ENCODE measurements at regions not wholly inside any gene's neighbourhood (a gene's known extent, or its start where the extent isn't known, plus 50 kb on each side); places are given as distances from the start of the nearest gene placed in this dataset.

DNA sequence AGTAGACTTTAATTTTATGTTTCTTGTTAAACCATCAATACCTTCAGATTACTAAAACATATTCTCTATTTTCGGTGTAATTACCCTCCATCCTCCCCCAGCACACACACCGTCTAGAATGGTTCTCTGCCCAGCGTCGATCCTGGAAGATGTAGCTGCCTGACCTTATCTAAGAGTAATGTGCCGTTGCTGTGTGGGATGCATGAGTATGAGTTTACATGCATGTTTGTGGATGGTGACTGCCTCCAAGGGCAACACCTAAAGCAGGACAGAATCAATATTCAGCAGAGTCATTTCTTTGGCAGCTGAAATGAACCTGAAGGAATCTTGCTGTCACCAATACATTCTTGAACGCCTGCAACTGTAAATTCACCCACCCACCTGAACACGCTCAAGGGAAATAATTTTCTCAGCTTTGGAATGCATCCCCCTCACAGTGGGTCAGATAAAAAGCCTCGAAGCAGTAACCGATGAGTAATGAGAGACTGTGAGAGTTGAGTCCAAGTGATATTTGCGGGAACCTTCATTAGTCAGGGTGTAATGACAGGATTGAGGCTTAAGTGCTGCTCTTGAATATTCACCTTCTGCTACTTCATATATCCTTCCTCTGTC is 155.8 kb upstream of the RND3 start:
- no peak for DNase-seq

DNA sequence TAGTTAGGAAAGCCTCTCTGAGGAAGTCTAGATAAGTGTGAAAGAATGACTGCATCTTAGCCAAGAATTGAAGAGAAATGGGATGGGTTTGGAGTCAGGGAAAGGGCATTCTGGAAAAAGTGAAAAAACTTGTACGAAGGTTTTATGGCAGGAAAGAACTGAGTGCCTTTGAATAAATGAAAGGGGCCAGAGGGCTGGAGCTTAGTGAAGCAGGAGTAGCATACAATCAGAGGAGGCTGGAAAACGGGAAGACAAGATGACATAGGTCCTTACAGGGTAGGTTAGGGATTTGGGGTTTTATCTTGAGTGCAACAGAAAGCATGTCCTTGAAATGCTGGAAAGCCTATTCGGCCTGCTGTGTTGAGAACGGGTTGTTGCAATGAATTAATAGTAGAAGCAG is 152.6 kb upstream of the RND3 start:
- DNase-seq: no peak

DNA sequence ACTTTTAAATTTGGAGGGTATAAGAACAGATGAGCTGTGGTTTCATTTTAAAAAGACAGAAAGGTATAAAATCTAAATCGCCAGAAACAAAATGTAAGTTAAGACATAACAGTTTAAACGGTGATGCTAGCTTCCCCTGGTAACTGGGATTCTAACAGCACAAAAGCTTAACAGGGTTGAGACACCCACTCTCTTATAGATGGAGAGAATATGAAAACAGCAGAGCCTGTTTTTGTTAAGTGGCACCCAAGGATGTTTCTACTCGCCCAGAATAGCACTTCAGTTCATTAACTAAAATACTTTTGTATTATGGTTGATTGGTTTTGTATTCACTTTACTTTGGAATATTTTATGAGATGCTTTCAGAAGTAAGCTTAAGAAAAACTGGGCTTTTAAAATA is 151.9 kb upstream of the RND3 start:
- DNase-seq: no peak

DNA sequence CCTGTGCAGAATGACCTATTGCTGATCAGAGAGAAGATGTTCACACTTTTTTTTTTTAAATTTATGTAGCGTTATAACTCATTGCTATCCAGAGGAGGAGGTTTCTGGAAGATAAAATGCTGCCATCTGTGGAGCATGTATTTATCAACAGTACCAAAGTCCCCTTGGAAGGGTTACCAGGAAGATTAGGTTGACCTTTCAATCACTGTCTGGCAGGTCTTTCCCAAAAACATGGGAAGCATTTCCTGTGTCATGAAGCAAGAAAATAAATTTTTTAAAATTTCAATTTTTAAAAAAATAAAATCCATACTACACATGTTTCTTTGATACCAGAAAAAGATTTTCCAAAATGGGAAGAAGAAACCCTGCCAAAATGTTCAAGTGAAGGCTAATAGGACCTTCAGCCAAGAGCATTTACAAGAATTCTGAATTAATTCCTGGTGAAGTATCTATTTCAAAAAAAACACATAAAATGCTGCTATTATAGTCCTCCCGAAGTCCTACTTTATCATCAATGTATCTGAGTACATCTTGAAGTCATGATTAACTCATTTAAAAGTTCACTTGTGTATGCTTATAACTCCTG is 143.9 kb upstream of the RND3 start:
- DNase-seq: no peak

DNA sequence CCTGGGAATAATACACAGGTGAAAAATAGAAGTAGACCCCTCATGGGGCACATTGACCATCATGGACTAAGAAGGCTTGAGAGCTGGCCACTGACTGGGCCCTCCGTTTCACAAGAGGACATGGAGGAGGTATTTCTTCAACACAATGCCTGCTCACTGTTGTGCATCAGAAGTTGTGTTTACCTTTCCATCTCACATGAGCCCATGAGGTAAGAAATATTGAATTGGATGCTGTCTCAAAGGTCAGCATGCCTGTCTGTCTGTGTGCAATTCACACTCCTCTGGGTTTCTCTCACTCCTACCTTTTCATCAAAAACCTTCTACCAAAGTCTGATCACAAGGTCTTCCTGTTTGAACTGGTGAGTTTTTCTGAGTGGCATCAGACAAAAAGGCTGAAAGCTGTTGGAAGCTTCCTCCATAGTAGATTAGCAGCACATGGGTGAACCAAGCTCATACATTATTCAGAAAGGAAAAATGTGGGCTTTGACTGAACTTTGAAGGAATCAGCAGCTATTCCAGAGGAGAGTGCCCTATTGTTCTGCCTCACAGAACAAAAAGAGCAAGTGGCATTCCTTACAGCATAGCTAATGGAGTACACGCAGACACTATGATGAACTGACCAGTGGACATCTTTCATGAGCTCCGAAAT is 143.2 kb upstream of the RND3 start:
- no peak for DNase-seq

DNA sequence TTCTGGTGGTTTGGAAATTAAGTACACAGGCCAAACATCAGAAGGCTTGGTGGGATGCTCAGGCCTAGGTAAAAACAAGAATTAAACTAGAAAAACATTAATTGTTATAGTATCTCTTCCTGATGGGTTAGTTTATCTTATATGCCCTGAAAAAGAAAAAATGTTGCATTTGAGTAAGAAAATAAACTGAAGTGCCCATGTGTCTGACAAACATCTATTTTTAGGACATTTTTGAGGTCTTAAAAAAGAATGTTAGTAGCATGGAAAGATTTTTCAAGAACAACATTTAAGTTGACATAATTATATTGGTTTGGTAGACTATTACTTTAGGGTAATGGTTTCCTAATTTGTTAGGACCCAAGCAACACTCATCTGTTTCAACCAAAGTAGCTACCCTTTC is 140.1 kb upstream of the RND3 start:
- DNase-seq: no peak

DNA sequence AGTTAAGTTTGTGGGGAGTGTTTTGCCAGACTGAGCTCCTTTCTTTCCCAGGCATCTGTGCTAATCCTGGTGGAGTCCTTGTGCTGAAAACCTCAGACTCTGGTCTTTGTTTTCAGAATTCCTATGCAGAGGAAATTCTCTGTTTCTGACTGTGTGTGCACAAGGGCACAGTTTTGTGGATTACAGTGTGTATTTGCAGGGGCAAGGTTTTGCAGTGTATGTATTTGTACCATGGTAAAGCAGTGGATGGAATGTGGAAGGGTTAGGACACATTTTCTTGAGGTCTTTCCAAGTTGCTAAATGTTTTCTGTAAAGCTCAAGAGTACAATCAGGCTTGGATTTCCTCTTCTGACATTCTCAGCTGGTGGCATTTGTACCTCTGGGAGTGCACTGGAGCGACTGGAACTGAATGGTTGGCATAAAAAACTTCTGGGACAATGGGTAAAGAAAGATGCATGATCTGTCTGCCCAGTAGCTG is 139.5 kb upstream of the RND3 start:
- DNase-seq: no peak

DNA sequence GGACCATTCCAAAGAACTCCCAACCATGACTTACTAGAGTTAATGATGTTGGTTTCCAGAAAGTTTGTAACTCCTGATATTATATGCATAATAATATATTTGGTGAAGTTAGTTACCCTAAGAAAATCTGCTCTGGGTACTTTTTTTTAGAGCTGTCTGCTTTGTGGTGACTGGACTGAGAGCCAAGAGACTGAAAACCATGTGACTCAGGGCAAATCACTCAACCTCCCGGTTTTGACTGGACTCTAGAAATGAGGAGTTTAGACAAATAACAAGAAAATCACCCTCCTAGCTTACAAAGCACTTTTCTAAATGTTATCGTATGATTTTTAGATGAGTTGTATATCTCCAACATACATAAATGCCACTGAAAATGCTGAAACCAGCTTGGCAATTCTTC is 138.3 kb upstream of the RND3 start:
- no peak for DNase-seq

DNA sequence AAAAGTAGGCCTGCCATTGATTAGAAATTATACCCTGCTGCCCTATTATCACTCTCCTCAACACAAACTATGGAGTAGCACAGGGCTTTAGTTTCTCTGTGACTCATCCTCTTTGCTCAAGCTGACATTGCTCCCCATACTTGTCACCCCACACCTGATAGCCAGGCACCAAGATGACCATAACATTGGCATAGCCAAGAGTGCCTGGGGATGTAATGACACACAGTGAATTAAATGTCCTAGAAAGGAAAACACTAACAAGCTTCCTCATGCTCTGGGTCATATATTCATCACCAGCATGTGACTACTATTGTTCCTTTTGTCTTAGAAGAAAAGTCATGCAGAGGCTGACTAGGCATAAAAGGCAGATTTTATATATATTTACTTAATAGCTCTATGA is 137.8 kb upstream of the RND3 start:
- DNase-seq: no peak

DNA sequence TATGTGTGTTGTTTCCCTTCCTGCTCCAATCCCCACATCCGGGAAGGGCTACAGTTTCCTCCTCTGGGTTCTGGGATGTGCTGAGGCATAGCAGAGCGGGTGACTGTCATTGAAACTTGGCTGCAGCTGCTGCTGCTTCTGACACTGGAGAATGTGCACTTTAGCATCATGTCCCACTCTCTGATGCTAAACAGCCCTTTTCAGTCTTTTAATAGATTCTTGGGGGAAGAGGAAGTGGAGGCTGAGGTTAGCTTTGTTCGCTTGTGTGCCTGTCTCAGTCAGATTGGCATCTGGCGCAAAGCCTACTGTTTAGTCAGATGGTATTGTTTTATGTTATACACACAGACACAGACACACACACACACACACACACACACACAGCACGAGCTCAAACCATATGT is 136.5 kb upstream of the RND3 start:
- no peak for DNase-seq

DNA sequence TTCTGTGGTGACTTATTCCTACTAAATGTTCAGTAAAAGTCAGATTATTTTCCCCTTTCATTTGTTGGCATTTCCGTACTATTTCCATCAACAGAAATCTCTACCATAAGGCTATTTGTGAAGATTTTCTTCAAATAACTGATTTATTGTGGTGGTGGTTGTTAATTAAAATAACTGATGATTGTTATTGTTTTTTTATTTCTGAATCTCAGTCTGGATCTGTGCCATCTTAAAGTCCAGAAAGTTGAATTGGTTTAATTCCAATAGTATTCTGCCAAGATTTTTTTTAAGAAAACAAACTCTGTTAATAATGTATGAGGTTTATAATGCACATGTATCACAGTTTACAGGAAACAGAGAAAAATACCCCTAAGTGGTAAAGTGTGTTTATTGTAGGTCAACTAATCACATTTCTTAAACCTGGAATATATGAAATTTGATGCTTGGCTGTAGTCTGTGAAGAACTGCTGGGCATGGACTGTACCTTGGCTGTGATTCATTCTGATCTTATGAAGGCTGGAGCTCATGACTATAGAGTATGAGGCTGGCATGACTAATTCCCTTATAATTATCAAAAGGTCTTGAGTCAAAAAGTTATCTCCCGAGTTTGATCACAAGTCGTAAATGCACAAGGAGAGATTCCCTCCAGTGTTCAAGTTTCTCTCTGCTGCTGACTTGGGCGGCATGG is 134.2 kb upstream of the RND3 start:
- DNase-seq: no peak

DNA sequence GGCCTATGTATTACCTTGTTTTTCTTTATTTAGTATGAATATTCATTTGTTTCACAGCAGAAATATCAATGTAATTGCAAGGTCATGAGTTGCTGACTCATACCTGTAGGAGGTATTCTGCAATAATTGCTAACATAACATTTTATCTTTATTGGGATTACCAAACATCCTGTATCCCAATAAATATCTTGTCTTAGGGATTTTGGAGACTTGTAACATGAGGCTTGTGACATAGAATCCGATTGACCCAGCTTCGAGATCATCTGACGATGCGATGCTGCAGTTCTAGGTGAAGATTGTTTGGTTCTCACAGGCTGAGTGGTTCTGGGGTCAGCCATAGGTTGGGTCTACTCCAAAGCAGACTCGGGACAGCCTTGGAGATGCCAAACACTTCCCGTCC is 133.4 kb upstream of the RND3 start:
- no peak for DNase-seq

DNA sequence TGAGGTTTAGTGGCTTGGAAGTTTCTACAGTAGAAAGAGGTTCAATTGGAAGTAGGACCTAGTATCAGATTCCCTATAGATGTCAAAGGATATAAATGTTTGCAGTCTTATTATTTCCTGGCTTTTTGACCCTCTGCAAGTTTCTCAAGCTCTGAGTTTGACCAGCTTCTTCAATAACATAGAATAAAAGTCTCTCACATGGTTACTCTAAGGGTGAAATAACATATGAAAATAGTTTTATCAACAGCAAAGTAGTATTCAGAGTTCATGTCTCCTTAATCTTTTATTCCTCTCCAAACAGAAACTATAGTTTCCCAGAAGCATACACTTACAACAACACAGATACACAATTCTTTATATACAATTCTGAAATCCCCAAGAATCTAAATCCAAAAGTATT is 132.9 kb upstream of the RND3 start:
- no peak for DNase-seq

DNA sequence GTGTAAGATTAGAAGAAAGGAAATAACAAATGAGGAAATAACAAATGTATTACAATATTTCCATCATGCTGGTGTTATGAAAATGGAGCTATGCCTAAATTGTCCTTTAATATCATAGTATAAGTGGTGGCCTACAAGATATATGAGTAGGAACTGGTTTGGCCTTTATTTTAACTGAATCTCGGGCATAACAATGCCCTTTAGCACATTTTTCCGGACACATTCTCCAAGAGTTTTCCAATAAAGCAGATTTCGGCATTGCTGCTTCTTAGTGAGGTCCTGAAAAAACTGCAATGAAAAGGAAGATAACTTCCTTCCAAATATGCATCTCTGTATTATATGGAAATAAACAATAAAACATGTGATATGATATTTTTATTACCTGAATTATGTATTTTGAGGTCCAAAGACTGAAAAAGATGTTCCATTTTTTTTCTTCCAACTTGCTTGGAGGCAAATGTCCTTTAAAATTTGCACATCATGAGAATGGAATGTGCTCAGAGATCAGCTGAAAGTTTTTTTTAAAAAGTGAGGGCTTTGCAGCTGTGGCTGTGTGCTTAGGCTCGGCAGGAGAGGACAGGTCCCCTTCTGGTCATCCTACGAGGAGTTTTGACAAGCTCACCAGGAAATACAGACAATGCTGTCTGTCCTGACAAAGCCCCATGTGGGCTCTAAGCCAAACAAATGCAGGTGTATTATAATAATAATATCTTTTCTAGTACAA is 132.3 kb upstream of the RND3 start:
- no peak for DNase-seq

DNA sequence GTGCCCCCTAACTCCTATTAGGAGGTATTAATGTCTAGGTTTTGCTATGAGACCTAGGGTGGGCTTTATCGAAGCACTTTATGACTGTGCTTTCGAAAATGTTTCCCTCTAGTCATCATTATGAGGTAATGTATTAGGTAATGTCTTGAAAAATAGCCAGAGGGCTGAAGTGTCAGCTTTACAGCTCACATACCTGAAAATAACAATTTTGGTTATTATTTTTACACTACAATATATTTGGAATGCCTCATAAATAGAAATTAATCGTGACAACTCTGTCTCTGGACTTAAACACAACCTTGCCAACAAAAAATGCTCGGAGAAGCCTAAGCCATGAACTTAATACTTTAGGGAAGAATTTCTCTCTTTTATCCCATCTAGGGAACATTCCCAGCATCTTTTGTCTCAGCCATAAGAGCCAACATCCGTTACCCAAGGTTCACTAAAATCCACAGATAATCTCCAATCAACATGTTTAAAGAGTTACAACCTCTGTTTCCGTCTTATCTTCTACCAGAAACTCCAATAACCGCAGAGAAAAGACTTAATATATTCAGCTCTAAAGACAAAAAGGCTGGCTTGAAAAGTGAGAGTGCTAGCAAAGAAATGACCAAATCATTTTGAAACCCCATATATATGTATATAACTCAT is 130.9 kb upstream of the RND3 start:
- no peak for DNase-seq

DNA sequence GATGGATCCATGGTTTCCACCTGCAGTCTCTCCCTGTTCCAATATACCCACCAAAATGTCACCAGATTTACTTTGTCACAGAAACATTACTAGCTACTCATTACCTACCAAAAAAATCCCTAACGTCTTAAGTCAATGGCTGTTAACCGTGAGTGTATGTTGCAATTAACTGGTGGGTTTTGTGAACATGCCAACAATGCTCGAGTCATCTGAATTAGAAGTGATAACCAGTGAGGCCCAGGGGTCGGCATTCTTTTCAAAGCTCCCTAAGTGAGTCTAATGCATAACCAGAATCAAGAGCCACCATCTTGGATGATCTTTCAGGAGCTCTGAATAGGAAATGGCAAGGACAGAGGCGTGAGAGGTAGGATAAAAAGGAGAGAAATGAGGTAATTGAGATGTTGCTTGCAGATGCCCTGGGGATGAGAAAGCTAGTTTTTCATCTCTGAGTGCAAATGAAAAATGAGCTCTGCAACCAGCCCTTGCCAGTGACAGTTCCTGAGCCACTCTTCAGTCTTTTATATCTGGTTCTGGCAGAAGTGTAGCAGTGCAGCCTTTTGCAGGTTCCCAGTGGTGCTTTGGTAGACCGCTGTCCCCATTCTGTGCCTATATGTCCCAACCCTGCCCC is 130.0 kb upstream of the RND3 start:
- DNase-seq: no peak

DNA sequence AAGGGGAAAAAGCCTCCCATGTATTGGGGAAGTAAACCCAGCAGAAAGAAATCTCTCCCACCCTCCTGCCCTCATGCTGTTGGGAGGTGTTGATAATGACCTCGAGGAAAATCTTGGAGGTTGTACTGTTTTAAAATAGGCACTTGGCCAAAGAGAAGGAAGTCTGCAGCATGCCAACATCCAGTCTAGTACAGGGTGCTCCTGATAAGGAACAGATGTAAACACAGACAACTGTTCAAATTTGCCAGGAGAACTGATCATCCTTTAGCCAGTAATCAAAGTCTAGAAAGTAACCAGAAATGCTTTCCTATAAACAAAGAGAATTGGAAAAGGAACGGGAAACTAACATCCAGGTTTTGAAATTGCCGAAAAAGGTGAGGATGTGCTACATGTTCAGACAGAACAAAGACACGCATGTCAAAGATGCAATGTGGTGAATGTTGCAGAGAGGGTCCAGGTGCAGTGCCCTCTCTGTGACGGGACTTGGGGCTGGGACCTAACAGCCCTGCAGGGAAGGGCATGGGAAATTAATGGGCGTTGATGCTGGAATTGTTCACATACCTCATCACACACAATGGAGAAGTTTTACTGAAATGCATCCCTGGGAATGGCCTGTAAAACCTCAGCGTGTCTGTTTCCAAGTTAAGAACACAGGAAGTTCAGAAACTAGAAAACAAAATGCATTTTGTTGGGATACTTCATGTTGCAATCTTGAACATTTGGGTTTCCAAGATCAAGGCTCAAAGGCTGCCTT is 125.7 kb upstream of the RND3 start:
- DNase-seq: no peak

DNA sequence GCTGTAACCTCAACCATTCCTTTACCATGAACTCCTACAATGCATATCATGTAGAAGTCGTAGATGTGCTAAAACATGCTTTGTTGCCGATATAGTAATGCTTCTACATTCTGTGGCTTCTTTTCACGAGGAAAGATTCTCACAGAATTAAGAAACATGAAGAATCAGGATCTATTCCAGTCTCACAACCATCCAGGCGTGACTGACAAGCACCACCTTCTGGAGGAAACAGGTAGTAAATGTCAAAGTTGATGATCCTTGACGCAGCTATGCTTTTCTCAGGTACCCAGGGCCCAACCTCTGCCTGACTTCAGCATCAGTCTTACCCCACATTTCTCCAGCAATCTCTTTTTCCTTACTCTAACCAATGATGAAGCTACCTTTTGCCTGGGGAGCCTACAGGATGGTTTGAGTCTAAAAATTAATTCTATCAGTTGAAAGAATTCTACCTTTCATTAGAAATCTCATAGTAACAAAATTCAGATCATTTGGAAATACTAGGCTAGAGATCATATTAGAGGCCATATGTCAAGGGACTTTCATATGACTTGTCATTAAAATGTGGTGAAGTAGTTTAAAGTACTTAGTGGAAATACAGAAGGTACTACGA is 123.3 kb upstream of the RND3 start:
- DNase-seq: no peak

DNA sequence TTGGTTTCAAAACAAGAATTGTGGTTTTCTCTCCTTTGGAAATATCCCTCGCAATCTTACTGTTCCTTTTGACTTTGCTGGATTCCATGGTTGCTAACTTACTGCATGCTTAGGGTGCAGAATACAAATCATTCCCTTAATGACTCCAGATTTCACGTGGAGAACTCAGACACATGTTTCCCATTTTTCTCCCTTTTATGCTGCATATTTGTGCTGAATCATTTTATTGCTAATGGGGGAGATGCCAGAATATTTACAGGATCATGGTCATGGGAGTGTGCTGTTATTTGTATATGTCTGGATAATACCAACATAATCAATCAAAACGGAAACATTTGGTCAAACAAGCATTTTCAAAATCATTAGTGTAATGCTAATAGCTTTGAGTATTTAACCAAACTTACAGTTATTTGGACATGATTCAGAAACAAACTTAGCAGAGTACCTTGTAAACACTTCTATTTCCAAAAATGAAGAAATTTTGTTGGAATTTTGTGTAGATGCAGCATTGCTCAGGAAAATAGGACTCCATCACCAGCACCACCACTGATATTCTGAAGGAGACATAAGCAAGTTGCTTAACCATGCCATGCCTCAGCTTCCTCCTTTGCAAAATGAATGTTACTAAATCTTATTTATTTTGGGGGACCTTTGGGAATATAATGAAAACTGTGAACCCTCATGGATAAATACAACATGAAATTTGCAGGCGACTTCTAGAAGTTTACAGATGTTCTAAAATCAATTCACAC is 122.5 kb upstream of the RND3 start:
- no peak for DNase-seq

DNA sequence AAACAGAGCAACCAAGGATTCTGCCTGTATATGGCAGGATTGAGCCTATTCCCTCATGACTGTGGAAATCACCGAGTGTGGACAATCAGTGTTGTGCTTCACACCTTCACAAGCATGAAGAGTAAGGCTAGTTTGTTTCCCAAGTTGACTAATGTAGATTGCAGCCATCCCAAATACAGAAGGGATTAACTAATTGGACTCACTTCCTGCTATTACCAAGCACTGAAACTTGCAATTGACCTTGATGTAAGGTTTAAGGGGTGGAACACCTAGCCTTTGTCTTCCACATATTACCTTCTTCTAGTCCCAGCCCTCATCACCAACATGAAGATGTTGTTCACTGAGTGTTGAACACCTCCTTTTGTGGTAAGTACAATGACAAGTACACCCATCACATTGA is 120.9 kb upstream of the RND3 start:
- no peak for DNase-seq
